ENCODE measurements at regions not wholly inside any gene's neighbourhood (a gene's known extent, or its start where the extent isn't known, plus 50 kb on each side); places are given as distances from the start of the nearest gene placed in this dataset.

GRCh38 chr14:99001241-99001640 is 270.8 kb downstream of the BCL11B start:
- in situ Hi-C loops (cut with HindIII; ENCODE audit: low sequenced_read_pairs): no loop called here
- TF ChIP-seq CTCF (IDR thresholded peaks at IDR 0.05; ENCODE audit: low read depth, low read length, missing control alignments): no peak
- DNase-seq (ENCODE audit: low read depth): no peak
- H3K4me3 ChIP-seq (ENCODE audit: low read depth, low read length): no peak overlapping the region

- no peak for DNase-seq (ENCODE audit: low read depth)
- in situ Hi-C loops (cut with HindIII; ENCODE audit: low sequenced_read_pairs): no loop called here
- H3K4me3 ChIP-seq (ENCODE audit: low read depth, low read length): no peak overlapping the region
- TF ChIP-seq CTCF (IDR thresholded peaks at IDR 0.05; ENCODE audit: low read depth, low read length, missing control alignments): no peak
These were observed 268.4 kb downstream of the BCL11B start for GRCh38 chr14:99003646-99004045.

GRCh38 chr14:99004112-99004511 is 267.9 kb downstream of the BCL11B start:
- DNase-seq (ENCODE audit: low read depth): no peak
- no peak for TF ChIP-seq CTCF (IDR thresholded peaks at IDR 0.05; ENCODE audit: low read depth, low read length, missing control alignments)
- H3K4me3 ChIP-seq (ENCODE audit: low read depth, low read length): no peak overlapping the region
- in situ Hi-C loops (cut with HindIII; ENCODE audit: low sequenced_read_pairs): no loop called here

- in situ Hi-C loops (cut with HindIII; ENCODE audit: low sequenced_read_pairs): no loop called here
- DNase-seq (ENCODE audit: low read depth): no peak
- no peak overlapping the region for H3K4me3 ChIP-seq (ENCODE audit: low read depth, low read length)
- no peak for TF ChIP-seq CTCF (IDR thresholded peaks at IDR 0.05; ENCODE audit: low read depth, low read length, missing control alignments)
These were observed 265.7 kb downstream of the BCL11B start for GRCh38 chr14:99006276-99006675.

- no peak for DNase-seq (ENCODE audit: low read depth)
- TF ChIP-seq CTCF (IDR thresholded peaks at IDR 0.05; ENCODE audit: low read depth, low read length, missing control alignments): no peak
- in situ Hi-C loops (cut with HindIII; ENCODE audit: low sequenced_read_pairs): no loop called here
- no peak overlapping the region for H3K4me3 ChIP-seq (ENCODE audit: low read depth, low read length)
These were observed 264.2 kb downstream of the BCL11B start for GRCh38 chr14:99007795-99008194.

- TF ChIP-seq CTCF (IDR thresholded peaks at IDR 0.05; ENCODE audit: low read depth, low read length, missing control alignments): no peak
- no peak for DNase-seq (ENCODE audit: low read depth)
- no peak overlapping the region for H3K4me3 ChIP-seq (ENCODE audit: low read depth, low read length)
- in situ Hi-C loops (cut with HindIII; ENCODE audit: low sequenced_read_pairs): no loop called here
These were observed 262.1 kb downstream of the BCL11B start for GRCh38 chr14:99009871-99010270.

GRCh38 chr14:99011385-99011784 is 260.6 kb downstream of the BCL11B start:
- TF ChIP-seq CTCF (IDR thresholded peaks at IDR 0.05; ENCODE audit: low read depth, low read length, missing control alignments): no peak
- in situ Hi-C loops (cut with HindIII; ENCODE audit: low sequenced_read_pairs): no loop called here
- DNase-seq (ENCODE audit: low read depth): no peak
- no peak overlapping the region for H3K4me3 ChIP-seq (ENCODE audit: low read depth, low read length)
